ENCODE measurements at regions not wholly inside any gene's neighbourhood (a gene's known extent, or its start where the extent isn't known, plus 50 kb on each side); places are given as distances from the start of the nearest gene placed in this dataset.
"Not testable (repeated sequence)": the region's sequence is repeated elsewhere in the genome, so short reads cannot be mapped to it uniquely, and the experiment has no call there.

GRCh38 chr4:59539401-59539800 lies 1660.7 kb upstream of the ADGRL3 start:
- no peaks in the 10 kb centered on the region for H3K36me3 ChIP-seq
- no peak for DNase-seq (ENCODE audit: low spot score in 2 of 2)
- TF ChIP-seq POLR2AphosphoS5 (IDR thresholded peaks at IDR 0.05): no peak
- TF ChIP-seq, protein P1, sequence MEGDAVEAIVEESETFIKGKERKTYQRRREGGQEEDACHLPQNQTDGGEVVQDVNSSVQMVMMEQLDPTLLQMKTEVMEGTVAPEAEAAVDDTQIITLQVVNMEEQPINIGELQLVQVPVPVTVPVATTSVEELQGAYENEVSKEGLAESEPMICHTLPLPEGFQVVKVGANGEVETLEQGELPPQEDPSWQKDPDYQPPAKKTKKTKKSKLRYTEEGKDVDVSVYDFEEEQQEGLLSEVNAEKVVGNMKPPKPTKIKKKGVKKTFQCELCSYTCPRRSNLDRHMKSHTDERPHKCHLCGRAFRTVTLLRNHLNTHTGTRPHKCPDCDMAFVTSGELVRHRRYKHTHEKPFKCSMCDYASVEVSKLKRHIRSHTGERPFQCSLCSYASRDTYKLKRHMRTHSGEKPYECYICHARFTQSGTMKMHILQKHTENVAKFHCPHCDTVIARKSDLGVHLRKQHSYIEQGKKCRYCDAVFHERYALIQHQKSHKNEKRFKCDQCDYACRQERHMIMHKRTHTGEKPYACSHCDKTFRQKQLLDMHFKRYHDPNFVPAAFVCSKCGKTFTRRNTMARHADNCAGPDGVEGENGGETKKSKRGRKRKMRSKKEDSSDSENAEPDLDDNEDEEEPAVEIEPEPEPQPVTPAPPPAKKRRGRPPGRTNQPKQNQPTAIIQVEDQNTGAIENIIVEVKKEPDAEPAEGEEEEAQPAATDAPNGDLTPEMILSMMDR (IDR thresholded peaks at IDR 0.05): no peak
- H3K4me1 ChIP-seq: no peaks in the 10 kb centered on the region
- WGBS: 92% methylated on average over 4 of the region's 4 CpGs
- H3K27me3 ChIP-seq: no peaks in the 10 kb centered on the region
- no peak overlapping the region for H3K27ac ChIP-seq
- H3K9me3 ChIP-seq: no peaks in the 10 kb centered on the region
- no peak overlapping the region for H3K4me3 ChIP-seq

GRCh38 chr4:59540311-59540710 lies 1659.8 kb upstream of the ADGRL3 start:
- TF ChIP-seq POLR2A (IDR thresholded peaks at IDR 0.05) (no peak), POLR2AphosphoS5 (IDR thresholded peaks at IDR 0.05) (no peak), EP300 (IDR thresholded peaks at IDR 0.05) (no peak)
- TF ChIP-seq, protein P1 (IDR thresholded peaks at IDR 0.05): no peak
- H3K27ac ChIP-seq: no peak overlapping the region
- H3K27me3 ChIP-seq: no peaks in the 10 kb centered on the region
- DNase-seq (ENCODE audit: low spot score in 2 of 2): no peak
- H3K4me3 ChIP-seq: no peak overlapping the region
- no peaks in the 10 kb centered on the region for H3K9me3 ChIP-seq
- 81% methylated on average over 2 of the region's 2 CpGs for WGBS
- H3K36me3 ChIP-seq: no peaks in the 10 kb centered on the region
- H3K4me1 ChIP-seq: no peaks in the 10 kb centered on the region

GRCh38 chr4:59553063-59553720 lies 1646.9 kb upstream of the ADGRL3 start:
- H3K36me3 ChIP-seq: no peaks in the 10 kb centered on the region
- peak overlapping the region; percentile 31 for H3K4me3 ChIP-seq
- H3K27me3 ChIP-seq: no peaks in the 10 kb centered on the region
- no peaks in the 10 kb centered on the region for H3K9me3 ChIP-seq
- TF ChIP-seq EP300 (IDR thresholded peaks at IDR 0.05): no peak
- TF ChIP-seq POLR2AphosphoS5 (IDR thresholded peaks at IDR 0.05): no peak
- TF ChIP-seq, protein P1 (IDR thresholded peaks at IDR 0.05): no peak
- no peak for TF ChIP-seq POLR2A (IDR thresholded peaks at IDR 0.05)
- H3K27ac ChIP-seq: no peak overlapping the region
- H3K4me1 ChIP-seq: no peaks in the 10 kb centered on the region
- DNase-seq (ENCODE audit: low spot score in 2 of 2): no peak
- WGBS: 30% methylated on average over 2 of the region's 2 CpGs

DNA sequence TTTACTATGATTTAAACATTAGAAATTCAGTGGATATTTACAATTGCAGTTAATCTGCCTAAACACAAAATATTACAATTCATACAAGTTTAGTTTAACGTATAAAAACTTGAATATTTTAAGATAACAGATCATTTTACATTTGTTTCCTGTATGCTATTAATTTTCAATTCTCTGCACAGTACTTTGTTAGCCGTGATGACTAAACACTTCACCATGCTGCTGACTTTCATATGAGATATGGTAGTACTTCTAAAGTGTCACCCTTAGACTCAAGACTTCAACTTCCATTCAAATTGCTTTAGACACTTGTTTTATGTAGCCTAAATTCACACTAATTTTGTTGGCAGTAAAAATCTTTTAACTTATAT lies 1646.4 kb upstream of the ADGRL3 start:
- no peaks in the 10 kb centered on the region for H3K9me3 ChIP-seq
- H3K27me3 ChIP-seq: no peaks in the 10 kb centered on the region
- H3K27ac ChIP-seq: no peak overlapping the region
- 30% methylated on average over 2 of the region's 2 CpGs for WGBS
- DNase-seq (ENCODE audit: low spot score in 2 of 2): no peak
- no peaks in the 10 kb centered on the region for H3K4me1 ChIP-seq
- H3K36me3 ChIP-seq: no peaks in the 10 kb centered on the region
- H3K4me3 ChIP-seq: peak overlapping the region; percentile 31
- TF ChIP-seq POLR2A (IDR thresholded peaks at IDR 0.05) (no peak), EP300 (IDR thresholded peaks at IDR 0.05) (no peak), POLR2AphosphoS5 (IDR thresholded peaks at IDR 0.05) (no peak)
- TF ChIP-seq, protein P1 (IDR thresholded peaks at IDR 0.05): no peak

GRCh38 chr4:59556191-59556590 lies 1643.9 kb upstream of the ADGRL3 start:
- H3K4me1 ChIP-seq; DNase-seq (ENCODE audit: low spot score in 2 of 2); H3K9me3 ChIP-seq; H3K4me3 ChIP-seq; H3K36me3 ChIP-seq; H3K27ac ChIP-seq; H3K27me3 ChIP-seq: not testable (repeated sequence)
- 84% methylated on average over 2 of the region's 2 CpGs for WGBS

DNA sequence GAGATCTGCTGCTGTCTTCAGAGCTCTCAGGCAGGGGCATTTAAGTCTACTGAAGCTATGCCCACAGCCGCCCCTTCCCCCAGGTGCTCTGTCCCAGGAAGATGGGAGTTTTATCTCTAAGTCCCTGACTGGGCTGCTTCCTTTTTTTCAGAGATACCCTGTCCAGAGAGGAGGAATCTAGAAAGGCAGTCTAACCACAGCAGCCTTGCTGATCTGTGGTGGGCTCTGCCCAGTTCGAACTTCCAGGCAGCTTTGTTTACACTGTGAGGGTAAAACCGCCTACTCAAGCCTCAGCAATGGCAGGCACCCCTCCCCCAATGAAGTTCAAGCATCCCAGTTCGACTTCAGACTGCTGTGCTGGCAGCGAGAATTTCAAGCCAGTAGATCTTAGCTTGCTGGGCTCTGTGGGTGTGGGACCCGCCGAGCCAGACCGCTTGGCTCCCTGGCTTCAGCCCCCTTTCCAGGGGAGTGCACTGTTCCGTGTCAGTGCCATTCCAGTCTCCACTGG lies 1639.9 kb upstream of the ADGRL3 start:
- not testable (repeated sequence) for H3K4me3 ChIP-seq
- WGBS: 65% methylated on average over 6 of the region's 9 CpGs

More for the DNA sequence above, 1639.9 kb upstream of the ADGRL3 start:
- not testable (repeated sequence) for H3K36me3 ChIP-seq; DNase-seq (ENCODE audit: low spot score in 2 of 2); H3K27me3 ChIP-seq; H3K9me3 ChIP-seq; H3K4me1 ChIP-seq; H3K27ac ChIP-seq
